Inflammatory macrophage treated with lipopolysaccharide for 1 hour (primary cell): ENCODE measurements at regions not wholly inside any gene's neighbourhood (a gene's known extent, or its start where the extent isn't known, plus 50 kb on each side); places are given as distances from the start of the nearest gene placed in this dataset.

Source experiments
- DNase-seq, 2 donors: peaks; one replicate each; pipeline ENCODE4 v3.0.0-alpha.2; 2020 to 2022

GRCh38 chr3:64305731-64306130 lies 80.5 kb upstream of the PRICKLE2 start:
- no peak for DNase-seq

GRCh38 chr3:64304828-64305410 lies 79.7 kb upstream of the PRICKLE2 start:
- no peak for DNase-seq

GRCh38 chr3:64303881-64304280 lies 78.6 kb upstream of the PRICKLE2 start:
- no peak for DNase-seq

- no peak for DNase-seq
These were observed 78.1 kb upstream of the PRICKLE2 start for GRCh38 chr3:64303401-64303800.

- no peak for DNase-seq
These were observed 76.2 kb upstream of the PRICKLE2 start for GRCh38 chr3:64301476-64301875.

GRCh38 chr3:64300790-64301423 lies 75.6 kb upstream of the PRICKLE2 start:
- DNase-seq, result no peak

GRCh38 chr3:64299206-64299605 lies 73.9 kb upstream of the PRICKLE2 start:
- DNase-seq, result no peak

GRCh38 chr3:64297563-64297962 lies 72.3 kb upstream of the PRICKLE2 start:
- DNase-seq, result no peak

- DNase-seq, result no peak
These were observed 70.3 kb upstream of the PRICKLE2 start for GRCh38 chr3:64295594-64295993.

- no peak for DNase-seq
These were observed 69.5 kb upstream of the PRICKLE2 start for GRCh38 chr3:64294771-64295170.

GRCh38 chr3:64293121-64293520 lies 67.9 kb upstream of the PRICKLE2 start:
- DNase-seq, result no peak

GRCh38 chr3:64291956-64292355 lies 66.7 kb upstream of the PRICKLE2 start:
- no peak for DNase-seq

GRCh38 chr3:64291345-64291744 lies 66.1 kb upstream of the PRICKLE2 start:
- peak in 1 of 2 donors; percentile 1 for DNase-seq

- no peak for DNase-seq
These were observed 65.6 kb upstream of the PRICKLE2 start for GRCh38 chr3:64290864-64291263.

GRCh38 chr3:64290161-64290560 lies 64.9 kb upstream of the PRICKLE2 start:
- no peak for DNase-seq

GRCh38 chr3:64289622-64290021 lies 64.4 kb upstream of the PRICKLE2 start:
- DNase-seq, result no peak

GRCh38 chr3:64278625-64279024 lies 53.4 kb upstream of the PRICKLE2 start:
- DNase-seq, result no peak

GRCh38 chr3:64276131-64276530 lies 50.9 kb upstream of the PRICKLE2 start:
- no peak for DNase-seq
